ENCODE measurements at regions not wholly inside any gene's neighbourhood (a gene's known extent, or its start where the extent isn't known, plus 50 kb on each side); places are given as distances from the start of the nearest gene placed in this dataset.
"Not testable (repeated sequence)": the region's sequence is repeated elsewhere in the genome, so short reads cannot be mapped to it uniquely, and the experiment has no call there.

DNA sequence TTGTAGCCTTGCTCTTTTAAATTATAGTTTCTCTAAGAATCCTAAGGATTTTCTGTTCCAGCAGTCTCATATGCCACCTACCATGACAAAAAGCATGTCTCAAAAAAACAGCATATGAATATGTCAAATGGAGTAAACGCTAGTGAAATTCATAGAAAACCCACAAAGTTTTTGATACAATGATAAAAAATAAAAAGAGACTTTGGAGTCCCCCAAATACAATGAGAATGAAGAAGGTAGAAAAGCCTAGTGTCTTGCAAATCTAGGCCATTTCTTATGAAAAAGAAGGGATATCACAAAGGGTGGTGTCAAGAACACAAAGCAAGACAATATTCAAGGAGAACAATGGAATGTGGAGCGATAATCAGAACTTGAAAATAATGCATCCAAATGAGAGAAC, 668.5 kb downstream of the PLOD2 start:
- Histone ChIP-seq H3K4me1 (no peaks in the 10 kb centered on the region), H3K27me3 (no peaks in the 10 kb centered on the region), H3K27ac (no peak overlapping the region), H3K9me3 (no peaks in the 10 kb centered on the region), H3K36me3 (no peaks in the 10 kb centered on the region), H3K4me3 (no peak overlapping the region)
- ATAC-seq (no peak), FAIRE-seq (no peak), DNase-seq (no peak)
- intact Hi-C loops (cut with DNase I), result no loop called here
- 65 to 73% methylated on average over 2 of the region's 2 CpGs for WGBS, 2 donors
- TF ChIP-seq, protein P1, sequence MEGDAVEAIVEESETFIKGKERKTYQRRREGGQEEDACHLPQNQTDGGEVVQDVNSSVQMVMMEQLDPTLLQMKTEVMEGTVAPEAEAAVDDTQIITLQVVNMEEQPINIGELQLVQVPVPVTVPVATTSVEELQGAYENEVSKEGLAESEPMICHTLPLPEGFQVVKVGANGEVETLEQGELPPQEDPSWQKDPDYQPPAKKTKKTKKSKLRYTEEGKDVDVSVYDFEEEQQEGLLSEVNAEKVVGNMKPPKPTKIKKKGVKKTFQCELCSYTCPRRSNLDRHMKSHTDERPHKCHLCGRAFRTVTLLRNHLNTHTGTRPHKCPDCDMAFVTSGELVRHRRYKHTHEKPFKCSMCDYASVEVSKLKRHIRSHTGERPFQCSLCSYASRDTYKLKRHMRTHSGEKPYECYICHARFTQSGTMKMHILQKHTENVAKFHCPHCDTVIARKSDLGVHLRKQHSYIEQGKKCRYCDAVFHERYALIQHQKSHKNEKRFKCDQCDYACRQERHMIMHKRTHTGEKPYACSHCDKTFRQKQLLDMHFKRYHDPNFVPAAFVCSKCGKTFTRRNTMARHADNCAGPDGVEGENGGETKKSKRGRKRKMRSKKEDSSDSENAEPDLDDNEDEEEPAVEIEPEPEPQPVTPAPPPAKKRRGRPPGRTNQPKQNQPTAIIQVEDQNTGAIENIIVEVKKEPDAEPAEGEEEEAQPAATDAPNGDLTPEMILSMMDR (IDR thresholded peaks at IDR 0.05), result no peak

DNA sequence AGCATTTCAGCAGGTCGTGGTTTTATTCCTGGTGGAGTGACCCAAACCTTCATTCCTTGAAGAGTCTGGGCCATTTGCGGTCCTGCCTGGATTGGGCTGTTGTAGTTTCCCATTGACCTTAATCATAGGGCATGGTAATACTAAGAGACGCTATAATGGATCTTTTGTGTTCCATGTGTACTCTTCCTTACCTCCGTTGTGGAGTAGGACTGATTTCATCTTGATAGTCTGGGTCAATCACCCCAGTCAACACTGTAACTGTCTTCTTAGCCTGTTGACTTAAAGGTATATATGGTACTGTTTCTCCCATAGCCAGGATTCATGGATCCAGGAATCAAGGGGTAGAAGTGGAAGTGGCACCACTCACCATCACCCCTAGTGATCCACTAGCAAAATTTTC, 643.6 kb downstream of the PLOD2 start:
- H3K9me3 ChIP-seq; H3K36me3 ChIP-seq; H3K27ac ChIP-seq; DNase-seq; ATAC-seq; H3K4me3 ChIP-seq; H3K27me3 ChIP-seq; intact Hi-C loops (cut with DNase I); FAIRE-seq; H3K4me1 ChIP-seq: not testable (repeated sequence)
- WGBS, 2 donors, result 80 to 85% methylated on average over 4 of the region's 4 CpGs

DNA sequence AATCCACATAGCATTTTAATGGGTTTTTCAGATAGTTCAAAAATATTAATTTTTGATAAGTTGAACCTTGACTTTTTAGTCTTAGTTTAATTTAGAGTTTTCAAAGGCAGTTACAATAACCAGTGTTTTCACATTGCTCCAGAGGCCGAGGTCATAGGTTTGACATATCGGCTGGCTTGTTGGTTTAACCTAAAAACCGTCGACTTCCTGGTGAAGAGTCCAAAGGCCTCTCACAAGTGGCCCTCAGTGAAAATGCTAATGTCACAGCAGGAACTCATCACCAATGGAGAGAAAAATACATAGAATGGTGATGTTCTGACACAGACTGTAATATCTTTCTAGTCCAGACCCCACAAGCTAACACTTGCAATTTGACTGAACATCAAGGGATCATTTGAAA, 642.3 kb downstream of the PLOD2 start:
- TF ChIP-seq, protein P1 (IDR thresholded peaks at IDR 0.05), result no peak
- Histone ChIP-seq H3K4me1 (peaks cover 0 to 5% (median 5%) of the 10 kb centered on the region in 3 donors), H3K36me3 (no peaks in the 10 kb centered on the region), H3K4me3 (no peak overlapping the region), H3K27me3 (no peaks in the 10 kb centered on the region), H3K9me3 (no peaks in the 10 kb centered on the region), H3K27ac (no peak overlapping the region)
- peak; percentile 56 to 79 (median 70) for ATAC-seq
- WGBS, 2 donors, result 23 to 30% methylated on average over 4 of the region's 4 CpGs
- intact Hi-C loops (cut with DNase I), result no loop called here
- no peak for FAIRE-seq
- DNase-seq, result peak in 1 of 6 donors; percentile 2

DNA sequence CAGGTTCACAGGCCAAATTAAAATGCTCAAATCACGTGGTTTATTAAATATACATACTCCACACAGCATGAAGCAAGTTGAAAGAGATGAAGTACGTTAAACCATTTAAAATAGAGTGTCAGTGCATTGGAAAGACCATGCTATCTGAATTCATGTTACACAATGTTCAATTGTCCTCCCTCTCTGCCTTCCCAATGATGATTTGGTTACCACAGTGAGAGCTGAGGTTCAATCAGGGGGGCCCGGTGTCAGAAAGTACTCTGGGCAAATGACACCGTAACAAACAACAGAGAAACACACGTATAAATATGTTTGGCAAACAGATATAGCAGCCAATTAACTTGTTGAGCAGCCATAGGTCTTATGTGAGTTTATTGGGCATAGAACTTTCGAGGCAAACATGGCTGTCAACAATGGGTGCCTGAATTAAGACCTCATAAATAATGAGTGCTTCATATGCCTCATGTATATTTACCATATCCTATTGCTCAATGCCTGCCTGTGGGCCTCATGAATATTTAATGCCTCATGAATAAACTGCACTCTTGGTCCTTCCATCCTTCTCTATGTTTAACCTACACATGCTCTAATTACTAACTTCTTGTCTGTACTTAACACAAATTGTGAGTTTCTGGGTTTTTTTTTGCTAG, 641.5 kb downstream of the PLOD2 start:
- no peaks in the 10 kb centered on the region for H3K36me3 ChIP-seq
- DNase-seq (no peak), ATAC-seq (no peak), FAIRE-seq (no peak)
- H3K27me3 ChIP-seq, result no peaks in the 10 kb centered on the region
- H3K4me1 ChIP-seq, result peaks cover 0 to 5% (median 5%) of the 10 kb centered on the region in 3 donors
- no peak overlapping the region for H3K27ac ChIP-seq
- no peaks in the 10 kb centered on the region for H3K9me3 ChIP-seq
- TF ChIP-seq, protein P1 (IDR thresholded peaks at IDR 0.05), result no peak
- WGBS, 2 donors, result 63 to 67% methylated on average over 6 of the region's 6 CpGs
- intact Hi-C loops (cut with DNase I), result no loop called here
- H3K4me3 ChIP-seq, result no peak overlapping the region

DNA sequence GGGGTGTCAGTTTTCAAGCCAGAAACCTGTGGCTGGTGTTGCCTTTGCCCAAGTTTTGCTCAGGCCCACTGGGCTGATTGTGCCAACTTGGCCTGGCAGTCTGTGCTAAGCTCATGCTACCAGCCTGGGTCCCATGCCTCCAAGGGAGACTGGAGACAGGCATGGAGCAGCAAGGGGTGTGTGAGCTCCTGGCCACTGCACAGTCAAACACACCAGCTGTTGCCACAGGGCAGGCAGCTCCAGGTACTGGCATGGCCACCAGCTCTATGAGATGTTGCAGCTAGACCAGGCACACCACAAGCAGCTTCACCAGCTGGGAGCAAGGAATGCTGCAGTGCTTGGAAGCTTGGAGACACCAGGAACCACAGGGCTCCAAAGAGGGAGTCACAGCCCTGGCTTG, 638.8 kb downstream of the PLOD2 start:
- H3K9me3 ChIP-seq, result no peaks in the 10 kb centered on the region
- DNase-seq (peak in 1 of 6 donors; percentile 31), ATAC-seq (no peak), FAIRE-seq (no peak)
- no peaks in the 10 kb centered on the region for H3K36me3 ChIP-seq
- no peak overlapping the region for H3K4me3 ChIP-seq
- no peaks in the 10 kb centered on the region for H3K27me3 ChIP-seq
- TF ChIP-seq, protein P1 (IDR thresholded peaks at IDR 0.05), result no peak
- H3K4me1 ChIP-seq, result peaks cover 0 to 5% (median 5%) of the 10 kb centered on the region in 3 donors
- intact Hi-C loops (cut with DNase I), result no loop called here
- H3K27ac ChIP-seq, result no peak overlapping the region
